Loucy (cell line): ENCODE measurements at regions not wholly inside any gene's neighbourhood (a gene's known extent, or its start where the extent isn't known, plus 50 kb on each side); places are given as distances from the start of the nearest gene placed in this dataset.
"Not testable (repeated sequence)": the region's sequence is repeated elsewhere in the genome, so short reads cannot be mapped to it uniquely, and the experiment has no call there.

Experiments used
- H2AFZ ChIP-seq: fragments of 200-600 bp; sonication (generic); 2 replicates; pipeline ENCODE4 v1.6.0; 2016; ENCODE audit warnings: antibody characterized with exemption, mild to moderate bottlenecking, low read length, moderate library complexity
- H3F3A ChIP-seq: fragments of 200-600 bp; 2 replicates; pipeline ENCODE4 v1.6.0; 2016; ENCODE audit warnings: antibody characterized with exemption, low read depth, mild to moderate bottlenecking
- H3K27me3 ChIP-seq: fragments of 200-600 bp; sonication (generic); 2 replicates; pipeline ENCODE4 v1.6.1; 2014; ENCODE audit warnings: low read length, mild to moderate bottlenecking; ENCODE audit not compliant: insufficient read depth, poor library complexity, severe bottlenecking
- H3K36me3 ChIP-seq: fragments of 200-600 bp; sonication (generic); 2 replicates; pipeline ENCODE4 v1.6.1; 2016; ENCODE audit warnings: low read length; ENCODE audit not compliant: insufficient read depth
- H3K4me1 ChIP-seq: fragments of 200-600 bp; sonication (generic); 2 replicates; pipeline ENCODE4 v1.5.1; 2014; ENCODE audit warnings: low read length, mild to moderate bottlenecking; ENCODE audit not compliant: insufficient read depth, poor library complexity, severe bottlenecking
- H3K4me2 ChIP-seq: fragments of 200-600 bp; sonication (generic); 2 replicates; pipeline ENCODE4 v1.6.0; 2014; ENCODE audit warnings: antibody characterized with exemption, low read length, low read depth, mild to moderate bottlenecking; ENCODE audit not compliant: poor library complexity, severe bottlenecking
- H3K4me3 ChIP-seq: fragments of 200-600 bp; sonication (generic); 2 replicates; pipeline ENCODE4 v1.5.1; 2014; ENCODE audit warnings: low read length, mild to moderate bottlenecking, mixed read lengths; ENCODE audit not compliant: poor library complexity, severe bottlenecking
- H3K79me2 ChIP-seq: fragments of 200-600 bp; sonication (generic); 2 replicates; pipeline ENCODE4 v1.6.1; 2014; ENCODE audit warnings: low read length; ENCODE audit not compliant: insufficient read depth
- H3K9ac ChIP-seq: fragments of 200-600 bp; sonication (generic); 2 replicates; pipeline ENCODE4 v1.6.0; 2014; ENCODE audit warnings: mild to moderate bottlenecking, low read depth, low read length, moderate library complexity; ENCODE audit not compliant: poor library complexity, severe bottlenecking
- H3K9me2 ChIP-seq: fragments of 200-600 bp; sonication (generic); replicated peaks from 2 replicates; pipeline ENCODE4 v1.6.1; 2016; ENCODE audit warnings: low read depth, low read length, mixed read lengths
- H3K9me3 ChIP-seq: fragments of 200-600 bp; sonication (generic); 2 replicates; pipeline ENCODE4 v1.6.1; 2014; ENCODE audit warnings: mild to moderate bottlenecking, antibody characterized with exemption, low read length, low read depth; ENCODE audit not compliant: insufficient read depth
- H4K20me1 ChIP-seq: fragments of 200-600 bp; sonication (generic); 2 replicates; pipeline ENCODE4 v1.6.0; 2014; ENCODE audit warnings: antibody characterized with exemption, low read length, mild to moderate bottlenecking; ENCODE audit not compliant: insufficient read depth, poor library complexity, severe bottlenecking
- CTCF ChIP-seq: fragments of 200-600 bp; sonication (generic); conservative IDR thresholded peaks from 2 replicates; pipeline ENCODE4 v1.5.1; 2014; ENCODE audit warnings: mild to moderate bottlenecking, antibody characterized with exemption, low read length
- EZH2phosphoT487 ChIP-seq: fragments of 200-600 bp; IDR thresholded peaks from 2 replicates; pipeline ENCODE4 v1.6.1; 2018; ENCODE audit warnings: antibody characterized with exemption, mild to moderate bottlenecking, moderate library complexity, borderline replicate concordance

- TF ChIP-seq EZH2phosphoT487, result no peak
- no peak for TF ChIP-seq CTCF
- Histone ChIP-seq H3K27me3 (no peaks in the 10 kb centered on the region), H3K36me3 (no peaks in the 10 kb centered on the region), H3K9me3 (peaks cover 4% of the 10 kb centered on the region; the same call in 1 of the 2 replicates), H3K4me1 (no peaks in the 10 kb centered on the region), H2AFZ (no peak overlapping the region), H3K4me3 (no peak overlapping the region), H3K79me2 (no peaks in the 10 kb centered on the region), H4K20me1 (no peaks in the 10 kb centered on the region), H3K4me2 (no peak overlapping the region), H3K9me2 (no peaks in the 10 kb centered on the region), H3K9ac (no peak overlapping the region), H3F3A (no peaks in the 10 kb centered on the region)
These were observed 615.4 kb upstream of the GBE1 start for GRCh38 chr3:82376883-82377282.

GRCh38 chr3:82373833-82374232, 612.4 kb upstream of the GBE1 start:
- H3K4me1 ChIP-seq, H3K9ac ChIP-seq, H4K20me1 ChIP-seq, H3F3A ChIP-seq, H3K4me3 ChIP-seq, H3K27me3 ChIP-seq, H3K4me2 ChIP-seq, H3K36me3 ChIP-seq, H3K9me3 ChIP-seq, H3K9me2 ChIP-seq, H2AFZ ChIP-seq, H3K79me2 ChIP-seq: not testable (repeated sequence)

GRCh38 chr3:82364827-82365226, 603.4 kb upstream of the GBE1 start:
- Histone ChIP-seq H3K4me2 (no peak overlapping the region), H3F3A (no peaks in the 10 kb centered on the region), H3K36me3 (no peaks in the 10 kb centered on the region), H3K9me2 (no peaks in the 10 kb centered on the region), H3K9me3 (no peaks in the 10 kb centered on the region), H3K4me1 (no peaks in the 10 kb centered on the region), H2AFZ (no peak overlapping the region), H3K9ac (no peak overlapping the region), H3K79me2 (no peaks in the 10 kb centered on the region), H3K4me3 (no peak overlapping the region), H4K20me1 (no peaks in the 10 kb centered on the region), H3K27me3 (no peaks in the 10 kb centered on the region)
- TF ChIP-seq EZH2phosphoT487 (no peak), CTCF (no peak)

GRCh38 chr3:82363131-82363530, 601.7 kb upstream of the GBE1 start:
- Histone ChIP-seq H3K27me3 (no peaks in the 10 kb centered on the region), H3K4me1 (no peaks in the 10 kb centered on the region), H3K4me3 (no peak overlapping the region), H4K20me1 (no peaks in the 10 kb centered on the region), H3F3A (no peaks in the 10 kb centered on the region), H3K9me2 (no peaks in the 10 kb centered on the region), H3K9me3 (no peaks in the 10 kb centered on the region), H2AFZ (no peak overlapping the region), H3K4me2 (no peak overlapping the region), H3K9ac (no peak overlapping the region), H3K79me2 (no peaks in the 10 kb centered on the region), H3K36me3 (no peaks in the 10 kb centered on the region)
- TF ChIP-seq CTCF (no peak), EZH2phosphoT487 (no peak)
